ENCODE measurements at regions not wholly inside any gene's neighbourhood (a gene's known extent, or its start where the extent isn't known, plus 50 kb on each side); places are given as distances from the start of the nearest gene placed in this dataset.

GRCh38 chr2:139609109-139609508 lies 828.9 kb upstream of the NXPH2 start:
- no peaks in the 10 kb centered on the region for H3K9me3 ChIP-seq (ENCODE audit: insufficient read depth, low read length)
- no peaks in the 10 kb centered on the region for H3K27me3 ChIP-seq (ENCODE audit: low read length)
- no peak overlapping the region for H3K4me2 ChIP-seq (ENCODE audit: low read depth, low read length, poor library complexity, severe bottlenecking)

GRCh38 chr2:139605668-139606067 lies 825.5 kb upstream of the NXPH2 start:
- TF ChIP-seq EZH2phosphoT487 (conservative IDR thresholded peaks at IDR 0.05; ENCODE audit: low read length): no peak
- H3F3A ChIP-seq (ENCODE audit: insufficient read depth): no peaks in the 10 kb centered on the region

More at GRCh38 chr2:139609109-139609508, 828.9 kb upstream of the NXPH2 start:
- H3K79me2 ChIP-seq (ENCODE audit: insufficient read depth, low read length): no peaks in the 10 kb centered on the region
- H3K9ac ChIP-seq (ENCODE audit: low read length): no peak overlapping the region
- H2AFZ ChIP-seq (ENCODE audit: low read depth, low read length, severe bottlenecking): no peak overlapping the region
- H3K4me3 ChIP-seq (ENCODE audit: insufficient read depth, low read length, poor library complexity, severe bottlenecking): no peak overlapping the region
- no peaks in the 10 kb centered on the region for H3K36me3 ChIP-seq (ENCODE audit: low read length)
- TF ChIP-seq EZH2phosphoT487 (conservative IDR thresholded peaks at IDR 0.05; ENCODE audit: low read length) (no peak), CTCF (IDR thresholded peaks at IDR 0.05; ENCODE audit: insufficient read depth, low read length, poor library complexity, severe bottlenecking) (no peak)
- no peaks in the 10 kb centered on the region for H4K20me1 ChIP-seq (ENCODE audit: low read depth, low read length)
- no peaks in the 10 kb centered on the region for H3F3A ChIP-seq (ENCODE audit: insufficient read depth)
- H3K9me2 ChIP-seq (replicated peaks; ENCODE audit: insufficient read depth, low read length): no peaks in the 10 kb centered on the region
- no peak overlapping the region for H3K27ac ChIP-seq (ENCODE audit: low read depth, low read length)

GRCh38 chr2:139600166-139600565 lies 820.0 kb upstream of the NXPH2 start:
- no peak overlapping the region for H3K9ac ChIP-seq (ENCODE audit: low read length)
- no peaks in the 10 kb centered on the region for H3K36me3 ChIP-seq (ENCODE audit: low read length)
- no peaks in the 10 kb centered on the region for H3K79me2 ChIP-seq (ENCODE audit: insufficient read depth, low read length)
- no peaks in the 10 kb centered on the region for H3F3A ChIP-seq (ENCODE audit: insufficient read depth)
- H3K4me2 ChIP-seq (ENCODE audit: low read depth, low read length, poor library complexity, severe bottlenecking): no peak overlapping the region
- no peaks in the 10 kb centered on the region for H3K9me2 ChIP-seq (replicated peaks; ENCODE audit: insufficient read depth, low read length)
- TF ChIP-seq EZH2phosphoT487 (conservative IDR thresholded peaks at IDR 0.05; ENCODE audit: low read length) (no peak), CTCF (IDR thresholded peaks at IDR 0.05; ENCODE audit: insufficient read depth, low read length, poor library complexity, severe bottlenecking) (no peak)
- no peak overlapping the region for H2AFZ ChIP-seq (ENCODE audit: low read depth, low read length, severe bottlenecking)
- H3K4me3 ChIP-seq (ENCODE audit: insufficient read depth, low read length, poor library complexity, severe bottlenecking): no peak overlapping the region
- no peaks in the 10 kb centered on the region for H4K20me1 ChIP-seq (ENCODE audit: low read depth, low read length)
- H3K9me3 ChIP-seq (ENCODE audit: insufficient read depth, low read length): no peaks in the 10 kb centered on the region
- H3K27ac ChIP-seq (ENCODE audit: low read depth, low read length): no peak overlapping the region
- H3K27me3 ChIP-seq (ENCODE audit: low read length): no peaks in the 10 kb centered on the region

More at GRCh38 chr2:139605668-139606067, 825.5 kb upstream of the NXPH2 start:
- Histone ChIP-seq H3K4me2 (ENCODE audit: low read depth, low read length, poor library complexity, severe bottlenecking) (no peak overlapping the region), H3K27ac (ENCODE audit: low read depth, low read length) (no peak overlapping the region), H3K9ac (ENCODE audit: low read length) (no peak overlapping the region), H3K9me3 (ENCODE audit: insufficient read depth, low read length) (no peaks in the 10 kb centered on the region), H3K4me3 (ENCODE audit: insufficient read depth, low read length, poor library complexity, severe bottlenecking) (no peak overlapping the region), H3K36me3 (ENCODE audit: low read length) (no peaks in the 10 kb centered on the region), H3K27me3 (ENCODE audit: low read length) (no peaks in the 10 kb centered on the region), H3K79me2 (ENCODE audit: insufficient read depth, low read length) (no peaks in the 10 kb centered on the region), H3K9me2 (replicated peaks; ENCODE audit: insufficient read depth, low read length) (no peaks in the 10 kb centered on the region), H4K20me1 (ENCODE audit: low read depth, low read length) (no peaks in the 10 kb centered on the region), H2AFZ (ENCODE audit: low read depth, low read length, severe bottlenecking) (no peak overlapping the region)

- H4K20me1 ChIP-seq (ENCODE audit: low read depth, low read length): no peaks in the 10 kb centered on the region
These were observed 804.9 kb upstream of the NXPH2 start for GRCh38 chr2:139585101-139585500.

More at GRCh38 chr2:139585101-139585500, 804.9 kb upstream of the NXPH2 start:
- Histone ChIP-seq H3K9me2 (replicated peaks; ENCODE audit: insufficient read depth, low read length) (no peaks in the 10 kb centered on the region), H3K4me2 (ENCODE audit: low read depth, low read length, poor library complexity, severe bottlenecking) (no peak overlapping the region), H3K9ac (ENCODE audit: low read length) (no peak overlapping the region), H3F3A (ENCODE audit: insufficient read depth) (no peaks in the 10 kb centered on the region), H3K27me3 (ENCODE audit: low read length) (no peaks in the 10 kb centered on the region), H3K36me3 (ENCODE audit: low read length) (no peaks in the 10 kb centered on the region), H2AFZ (ENCODE audit: low read depth, low read length, severe bottlenecking) (no peak overlapping the region), H3K27ac (ENCODE audit: low read depth, low read length) (no peak overlapping the region), H3K79me2 (ENCODE audit: insufficient read depth, low read length) (no peaks in the 10 kb centered on the region), H3K4me3 (ENCODE audit: insufficient read depth, low read length, poor library complexity, severe bottlenecking) (no peak overlapping the region), H3K9me3 (ENCODE audit: insufficient read depth, low read length) (no peaks in the 10 kb centered on the region)
- no peak for TF ChIP-seq CTCF (IDR thresholded peaks at IDR 0.05; ENCODE audit: insufficient read depth, low read length, poor library complexity, severe bottlenecking)
- no peak for TF ChIP-seq EZH2phosphoT487 (conservative IDR thresholded peaks at IDR 0.05; ENCODE audit: low read length)
